ENCODE measurements at regions not wholly inside any gene's neighbourhood (a gene's known extent, or its start where the extent isn't known, plus 50 kb on each side); places are given as distances from the start of the nearest gene placed in this dataset.

GRCh38 chr18:6644836-6645627 is 84.5 kb upstream of the ARHGAP28 start:
- TF ChIP-seq, protein P1, sequence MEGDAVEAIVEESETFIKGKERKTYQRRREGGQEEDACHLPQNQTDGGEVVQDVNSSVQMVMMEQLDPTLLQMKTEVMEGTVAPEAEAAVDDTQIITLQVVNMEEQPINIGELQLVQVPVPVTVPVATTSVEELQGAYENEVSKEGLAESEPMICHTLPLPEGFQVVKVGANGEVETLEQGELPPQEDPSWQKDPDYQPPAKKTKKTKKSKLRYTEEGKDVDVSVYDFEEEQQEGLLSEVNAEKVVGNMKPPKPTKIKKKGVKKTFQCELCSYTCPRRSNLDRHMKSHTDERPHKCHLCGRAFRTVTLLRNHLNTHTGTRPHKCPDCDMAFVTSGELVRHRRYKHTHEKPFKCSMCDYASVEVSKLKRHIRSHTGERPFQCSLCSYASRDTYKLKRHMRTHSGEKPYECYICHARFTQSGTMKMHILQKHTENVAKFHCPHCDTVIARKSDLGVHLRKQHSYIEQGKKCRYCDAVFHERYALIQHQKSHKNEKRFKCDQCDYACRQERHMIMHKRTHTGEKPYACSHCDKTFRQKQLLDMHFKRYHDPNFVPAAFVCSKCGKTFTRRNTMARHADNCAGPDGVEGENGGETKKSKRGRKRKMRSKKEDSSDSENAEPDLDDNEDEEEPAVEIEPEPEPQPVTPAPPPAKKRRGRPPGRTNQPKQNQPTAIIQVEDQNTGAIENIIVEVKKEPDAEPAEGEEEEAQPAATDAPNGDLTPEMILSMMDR (conservative IDR thresholded peaks at IDR 0.05; ENCODE audit: low read length) = no peak
- no peak for TF ChIP-seq EZH2phosphoT487 (IDR thresholded peaks at IDR 0.05; ENCODE audit: borderline replicate concordance, low read depth, low read length)
